Activated naive CD4-positive, alpha-beta T cell treated with anti-CD3 and anti-CD28 coated beads, Interleukin-2, amount 50 U/mL, for 16 hours (primary cell): ENCODE measurements at regions not wholly inside any gene's neighbourhood (a gene's known extent, or its start where the extent isn't known, plus 50 kb on each side); places are given as distances from the start of the nearest gene placed in this dataset.

ENCODE experiments used
- DNase-seq: peaks from one replicate; pipeline ENCODE4 v3.0.0-alpha.2; 2020

DNA sequence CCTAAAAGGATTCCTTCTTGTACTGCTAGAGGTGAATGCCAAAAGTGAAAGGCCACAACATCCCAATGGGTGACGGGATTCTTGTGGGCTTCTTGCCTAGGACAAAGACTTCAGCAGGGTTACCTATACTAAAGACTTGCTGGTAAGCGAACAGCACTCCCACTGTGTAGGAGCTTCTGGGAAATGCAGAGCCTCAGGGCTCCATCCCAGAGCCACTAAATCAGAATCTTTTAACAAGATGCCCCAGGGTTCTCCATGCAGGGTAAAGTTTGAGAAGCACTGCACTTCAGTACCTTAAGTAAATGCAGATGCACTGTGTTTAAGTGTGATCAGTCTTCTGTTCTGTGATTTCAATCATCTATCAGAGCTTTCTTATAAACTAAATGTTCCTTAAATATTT lies 266.9 kb upstream of the KLF14 start:
- no peak for DNase-seq

DNA sequence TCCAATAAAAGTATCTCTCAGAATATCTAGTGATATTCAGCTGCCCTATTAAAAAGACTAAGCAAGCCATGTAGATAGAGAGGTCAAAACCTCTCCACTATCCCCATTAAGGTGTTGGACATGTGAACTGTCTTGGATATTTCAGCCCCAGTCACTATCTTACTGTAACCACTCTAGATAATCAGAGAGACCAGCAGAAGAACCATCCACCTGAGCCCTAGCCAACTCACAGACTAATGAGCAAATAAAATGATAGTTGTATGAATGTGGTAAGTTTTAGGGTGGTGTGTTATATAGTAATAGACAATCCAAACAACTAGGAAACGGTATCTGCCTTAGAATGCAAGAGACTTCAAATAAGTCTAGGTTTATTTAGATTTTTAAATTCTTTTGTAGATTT lies 268.6 kb upstream of the KLF14 start:
- DNase-seq, result no peak

DNA sequence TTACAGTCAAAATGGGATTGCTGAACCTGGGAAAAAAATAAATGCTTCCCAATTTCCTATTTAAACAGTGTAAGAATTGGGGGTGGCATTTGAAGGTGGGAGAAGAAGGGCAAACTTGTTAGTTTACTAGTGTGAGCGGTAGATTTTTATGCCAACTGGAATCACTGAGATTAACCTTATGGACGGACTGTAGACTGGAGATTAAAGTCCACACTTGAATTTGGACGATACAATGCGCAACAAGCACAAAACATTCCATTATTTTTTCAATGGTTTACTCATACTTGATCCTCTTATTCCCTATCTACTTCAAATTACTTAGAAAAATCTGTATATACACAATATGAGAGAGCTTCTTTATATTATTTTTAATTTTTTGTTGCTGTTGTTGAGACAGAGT lies 269.6 kb upstream of the KLF14 start:
- DNase-seq, result no peak

DNA sequence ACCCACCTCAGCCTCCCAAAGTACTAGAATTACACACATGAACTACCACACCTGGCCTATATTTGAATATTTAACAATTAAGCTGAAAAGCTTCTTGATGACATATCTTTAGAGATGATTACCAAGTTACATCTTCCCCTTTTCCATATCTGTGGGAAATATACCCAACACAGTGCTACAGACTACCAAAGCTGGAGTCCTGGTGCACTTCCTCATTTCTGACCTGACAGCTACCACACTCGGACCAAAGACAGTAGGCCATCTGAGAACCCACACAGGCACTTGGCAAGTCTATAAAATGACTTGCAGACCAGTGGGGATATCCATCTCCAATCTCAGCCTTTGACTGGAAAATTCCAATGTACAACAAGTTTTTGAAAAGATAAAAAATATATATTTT lies 270.4 kb upstream of the KLF14 start:
- no peak for DNase-seq

DNA sequence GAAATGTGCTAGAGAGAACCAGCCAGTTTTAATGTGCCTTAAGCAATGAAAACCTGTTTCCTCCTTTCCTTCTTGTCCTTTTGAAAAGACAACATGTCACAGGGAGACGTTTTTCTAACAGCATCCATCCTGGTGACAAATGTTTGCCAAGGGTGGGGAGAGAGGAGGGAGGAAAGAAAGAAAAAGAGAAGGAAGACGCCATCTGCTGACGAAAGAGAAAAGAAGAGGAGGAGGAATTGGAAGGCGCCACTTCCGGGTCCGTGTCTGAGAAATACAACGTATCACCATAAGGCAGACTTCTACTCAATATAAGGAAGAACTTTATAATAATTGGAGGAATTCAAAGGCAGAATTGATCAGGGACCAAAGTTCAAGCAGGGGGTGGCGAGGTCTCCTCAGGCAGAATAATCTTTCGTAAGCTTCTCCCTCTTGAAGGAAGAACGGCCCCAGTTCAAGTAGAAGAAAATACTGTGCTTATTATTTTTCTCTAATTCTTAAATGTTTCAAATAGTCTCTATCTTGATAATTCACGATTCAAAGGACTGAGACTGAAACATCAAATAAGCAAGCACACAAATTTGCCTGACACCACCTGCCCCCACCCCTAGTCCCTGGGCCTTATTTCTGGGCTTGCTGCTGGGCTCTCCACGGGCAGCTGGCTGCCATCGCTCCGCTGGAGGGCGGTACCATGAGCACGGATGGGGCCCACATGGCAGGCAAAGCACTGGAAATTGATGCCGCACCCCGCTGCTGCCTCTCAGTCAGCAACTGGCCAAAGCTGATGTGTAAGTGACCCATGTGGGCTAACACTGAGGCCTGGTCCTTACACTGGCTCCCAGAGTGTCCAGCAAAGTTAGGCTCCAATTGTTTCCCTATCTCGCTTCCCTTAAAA lies 273.7 kb upstream of the KLF14 start:
- DNase-seq, result peak; percentile 57

DNA sequence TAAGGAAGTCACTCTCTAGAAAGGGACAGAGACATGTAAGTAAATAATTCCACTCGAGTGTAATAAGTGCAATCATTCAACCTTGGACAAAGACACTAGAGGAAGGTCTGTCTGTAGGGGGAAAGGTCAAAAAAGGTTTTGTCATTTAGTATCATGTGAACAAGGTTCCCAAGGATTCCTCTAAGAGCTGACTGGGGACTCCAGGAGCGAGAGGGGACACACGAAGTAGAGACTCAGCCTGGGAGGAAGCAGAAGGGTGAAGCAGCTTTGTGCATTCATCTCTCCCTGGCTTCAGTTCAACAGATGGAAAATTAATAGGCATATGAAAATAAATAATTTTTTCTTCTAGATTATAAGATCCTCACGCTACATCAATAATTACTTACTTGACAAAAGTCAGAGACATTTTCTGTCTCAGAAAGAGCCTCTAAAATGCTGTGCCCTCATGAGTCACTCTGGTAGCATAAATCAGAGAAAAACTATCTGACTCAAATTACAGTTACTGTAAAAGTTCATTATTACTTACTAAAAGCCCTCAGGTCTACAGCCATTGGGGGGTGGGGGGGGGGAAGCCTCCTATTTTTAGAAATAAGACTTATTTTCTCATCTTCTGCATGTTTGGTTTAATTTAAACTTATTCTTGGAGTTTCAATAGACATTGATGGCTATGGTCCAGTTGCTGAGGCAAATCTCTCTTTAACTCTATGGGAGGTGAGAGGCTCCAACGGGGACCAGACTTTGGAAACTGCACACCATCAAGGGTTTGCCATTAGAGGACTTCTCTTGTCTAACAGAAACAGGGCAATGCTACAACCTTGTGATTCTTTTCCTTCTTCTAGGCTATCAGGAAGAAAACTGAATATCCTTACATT lies 275.1 kb upstream of the KLF14 start:
- DNase-seq, result no peak

DNA sequence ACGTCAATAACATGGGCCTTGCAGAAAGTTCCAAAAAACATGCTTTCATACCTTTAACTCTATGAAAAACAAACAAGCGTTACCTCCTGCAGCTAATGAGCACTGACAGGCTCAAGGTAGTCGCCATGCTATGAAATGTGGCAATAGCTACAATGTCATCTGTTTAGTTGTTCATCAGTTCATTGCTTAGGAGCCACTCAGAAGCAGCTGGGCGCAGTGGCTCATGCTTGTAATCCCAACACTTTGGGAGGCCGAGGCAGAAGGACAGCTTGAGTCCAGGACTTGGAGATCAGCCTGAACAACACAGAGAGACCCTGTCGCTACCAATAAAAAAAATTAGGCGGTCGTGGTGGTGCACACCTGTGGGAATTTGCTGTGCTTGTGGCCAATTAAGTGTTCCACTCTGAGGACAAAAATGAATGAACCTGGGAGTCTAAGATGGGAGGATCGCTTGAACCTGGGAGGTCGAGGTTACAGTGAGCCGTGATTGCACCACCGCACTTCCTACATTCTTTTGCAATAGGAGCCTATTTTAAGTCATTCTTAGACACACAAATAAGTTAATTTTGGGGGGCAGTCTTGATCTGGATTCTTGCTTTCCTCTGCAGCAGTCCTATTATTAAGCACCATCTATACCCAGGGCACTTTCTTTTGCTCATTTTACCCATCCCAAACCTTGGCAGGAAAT lies 276.2 kb upstream of the KLF14 start:
- no peak for DNase-seq

DNA sequence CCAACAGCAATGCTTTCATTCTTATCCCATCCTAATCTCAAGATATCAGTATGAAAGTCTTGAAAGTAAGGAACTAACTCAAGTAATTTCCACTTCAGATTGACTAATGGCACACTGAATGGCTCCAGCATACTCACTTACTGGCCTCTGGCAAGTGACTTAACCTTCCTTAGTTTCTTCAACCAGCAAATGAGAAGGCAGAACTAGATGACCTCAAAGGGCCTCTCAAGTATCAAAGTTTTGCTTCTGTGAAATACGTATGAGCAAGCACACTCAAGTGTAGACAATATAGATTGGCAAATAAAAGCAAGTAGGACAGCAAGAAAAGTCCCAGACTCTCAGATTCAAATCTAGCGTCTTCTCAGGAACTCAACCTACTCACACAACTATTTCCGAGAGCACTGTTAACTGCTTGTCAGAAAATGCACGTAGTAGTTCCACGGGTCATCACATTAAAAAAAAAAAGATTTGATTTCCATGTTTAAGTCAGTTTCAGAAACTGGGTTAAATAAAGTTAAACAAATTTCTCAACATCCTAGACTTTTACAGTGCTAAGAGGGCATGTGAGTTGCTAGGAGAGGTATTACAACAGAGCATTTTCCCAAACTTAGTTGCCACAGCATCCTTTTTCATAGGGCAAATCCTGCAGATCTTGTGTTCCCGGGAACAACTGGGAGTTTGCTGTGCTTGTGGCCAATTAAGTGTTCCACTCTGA lies 276.9 kb upstream of the KLF14 start:
- no peak for DNase-seq

DNA sequence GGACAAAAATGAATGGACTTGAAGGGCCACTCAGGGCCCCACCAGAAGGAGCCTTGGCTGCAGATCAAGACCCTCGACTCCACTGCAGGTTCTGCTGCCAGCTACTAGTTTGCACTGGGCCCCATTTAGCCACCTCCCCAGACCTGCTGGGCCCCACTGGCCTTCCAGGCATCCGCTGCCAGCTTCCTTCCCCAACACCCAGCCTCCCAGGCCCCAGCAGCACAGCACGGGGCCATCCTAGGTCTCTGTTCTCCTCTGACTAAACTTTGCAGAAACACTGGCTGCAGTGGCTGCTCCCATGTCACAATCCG lies 277.4 kb upstream of the KLF14 start:
- no peak for DNase-seq

DNA sequence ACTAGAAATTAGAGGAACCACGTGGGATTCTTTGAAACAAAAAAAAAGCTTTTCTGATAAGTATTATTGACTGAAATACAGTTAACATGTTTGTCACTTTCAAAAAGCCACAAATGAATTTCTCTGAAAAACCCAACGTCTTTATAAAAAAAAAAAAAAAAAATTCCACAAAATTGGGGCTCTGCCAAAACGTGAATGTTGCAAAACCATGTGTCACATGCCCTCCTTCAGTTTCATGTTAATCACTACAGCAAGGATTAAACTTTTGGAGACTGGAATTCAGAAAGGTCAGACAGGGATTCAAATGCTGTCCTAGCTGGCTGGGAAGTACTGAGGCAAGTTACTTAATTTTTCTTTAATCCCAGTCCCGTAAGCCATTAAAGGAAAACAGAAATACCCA lies 278.0 kb upstream of the KLF14 start:
- DNase-seq, result no peak

DNA sequence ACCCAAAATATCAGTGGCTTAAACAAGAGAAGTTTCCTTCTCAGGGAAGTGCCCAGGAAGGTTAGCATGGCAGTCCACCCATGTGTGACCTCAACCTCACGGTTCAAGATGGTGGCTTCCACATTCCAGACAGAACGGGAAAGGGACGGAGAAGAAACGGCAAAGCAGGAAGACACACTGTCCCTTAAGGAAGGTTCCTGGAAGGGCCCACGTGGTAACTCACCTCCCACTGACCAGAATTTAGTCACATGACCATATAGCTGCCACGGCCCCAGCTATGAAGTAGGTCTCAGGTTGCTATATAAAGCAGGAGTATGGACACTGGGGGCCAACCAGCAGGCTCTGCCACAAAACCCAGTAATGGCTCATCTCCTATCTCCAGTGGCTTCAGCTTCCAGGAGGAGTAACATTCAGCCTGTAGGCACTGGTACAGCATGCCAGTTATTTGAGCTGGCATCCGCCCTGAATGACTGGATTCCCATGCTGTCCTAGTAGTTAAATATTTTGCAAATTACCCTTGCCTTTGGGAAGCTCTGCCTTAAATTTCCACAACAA lies 278.5 kb upstream of the KLF14 start:
- no peak for DNase-seq

DNA sequence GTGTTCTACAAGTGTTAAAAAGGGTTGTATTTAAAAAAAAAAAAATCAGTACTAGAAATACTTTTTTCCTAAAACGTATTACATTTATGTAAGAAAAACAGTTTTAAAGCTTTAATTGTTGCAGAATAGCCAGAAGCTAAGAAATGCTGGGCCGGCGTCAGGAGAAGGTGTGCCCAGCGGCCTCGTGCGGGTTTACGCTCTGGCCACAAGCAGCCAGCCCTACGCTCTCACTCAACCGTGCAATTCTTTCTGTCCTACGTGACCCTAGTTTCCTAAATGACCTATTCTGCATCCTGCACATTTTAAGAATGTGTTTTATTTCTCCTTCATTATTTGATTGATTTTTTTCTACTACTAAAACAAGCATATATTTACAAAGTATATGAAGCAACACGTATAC lies 279.7 kb upstream of the KLF14 start:
- DNase-seq, result no peak

DNA sequence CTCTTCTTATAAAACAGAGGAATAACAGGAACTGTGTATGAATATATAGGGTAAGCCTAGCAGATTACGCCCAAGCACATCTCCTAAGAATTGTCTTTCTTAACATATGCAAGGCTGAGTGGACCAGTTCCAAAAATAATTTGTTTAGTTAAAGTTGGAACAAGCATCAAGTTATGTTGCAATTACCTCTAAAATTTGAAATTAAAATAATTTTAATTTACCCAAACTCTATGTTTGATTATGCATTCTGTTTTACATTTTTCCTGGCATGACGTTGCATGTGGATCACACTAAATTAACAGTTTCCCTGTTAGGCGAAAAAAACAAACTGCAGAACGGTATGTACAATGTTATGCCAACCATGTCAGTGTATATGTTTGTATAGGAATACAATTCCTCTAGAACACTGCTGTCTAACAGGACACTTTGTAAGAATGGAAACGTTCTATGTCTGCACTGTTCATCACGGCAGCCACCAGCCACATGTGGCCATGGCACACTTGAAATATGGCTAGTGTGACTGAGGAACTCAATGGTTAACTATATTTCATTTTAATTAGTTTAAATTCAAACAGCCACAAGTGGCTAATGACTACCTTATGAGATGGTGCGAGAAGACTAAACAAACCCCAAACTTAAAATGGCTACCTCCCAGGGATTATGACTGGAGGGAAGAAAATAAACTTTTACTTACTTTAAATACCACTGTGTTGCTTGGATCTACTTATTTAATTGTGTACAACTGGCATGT lies 281.1 kb upstream of the KLF14 start:
- DNase-seq, result no peak

DNA sequence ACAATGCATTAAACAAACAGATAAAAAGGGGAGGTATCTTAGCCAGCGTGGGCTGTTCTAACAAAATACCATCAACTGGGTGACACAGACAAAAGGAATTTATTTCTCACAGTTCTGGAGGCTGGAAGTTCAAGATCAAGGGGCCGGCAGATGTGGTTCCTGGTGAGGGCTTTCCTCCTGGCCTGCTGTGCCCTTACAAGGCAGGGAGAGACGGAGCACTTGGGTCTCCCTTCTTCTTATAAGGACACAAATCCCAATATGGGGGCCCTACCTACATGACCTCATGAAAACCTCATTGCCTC lies 281.6 kb upstream of the KLF14 start:
- no peak for DNase-seq

DNA sequence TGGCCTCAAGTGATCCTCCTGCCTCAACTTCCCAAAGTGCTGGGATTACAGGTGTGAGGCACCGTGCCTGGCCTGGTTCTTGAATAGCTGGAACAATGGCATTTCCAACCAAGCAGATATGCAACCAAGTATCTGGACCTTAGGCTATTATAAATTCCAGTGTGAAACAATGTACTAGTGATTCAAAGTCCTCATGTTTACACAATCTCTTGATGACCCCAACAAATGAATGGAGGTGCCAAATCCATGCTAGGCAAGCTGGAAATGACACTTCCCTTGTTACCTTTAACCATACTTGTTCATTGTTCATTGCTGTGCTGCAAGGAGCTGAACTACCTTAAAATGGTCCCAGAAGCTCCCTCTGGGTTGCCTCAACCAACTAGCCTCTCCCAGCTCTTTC lies 282.2 kb upstream of the KLF14 start:
- DNase-seq, result no peak

DNA sequence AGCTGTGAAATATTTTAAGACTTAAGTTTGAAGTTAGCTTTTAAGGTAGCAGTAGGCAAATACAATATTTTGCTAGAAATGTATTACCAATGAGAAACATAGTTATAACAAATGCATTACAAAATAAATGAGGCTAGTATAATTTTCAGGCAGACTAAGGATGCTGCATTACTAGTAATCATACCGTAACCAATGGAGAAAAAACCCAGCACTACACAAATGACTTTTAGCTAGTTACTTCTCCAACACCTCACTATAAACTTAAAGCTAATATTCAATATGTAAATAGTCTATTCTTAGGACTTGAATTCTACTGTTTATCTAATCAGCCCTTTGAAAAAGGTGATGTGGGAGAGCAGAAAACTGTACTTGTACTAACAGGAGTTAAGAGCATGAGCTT lies 285.3 kb upstream of the KLF14 start:
- DNase-seq, result no peak

DNA sequence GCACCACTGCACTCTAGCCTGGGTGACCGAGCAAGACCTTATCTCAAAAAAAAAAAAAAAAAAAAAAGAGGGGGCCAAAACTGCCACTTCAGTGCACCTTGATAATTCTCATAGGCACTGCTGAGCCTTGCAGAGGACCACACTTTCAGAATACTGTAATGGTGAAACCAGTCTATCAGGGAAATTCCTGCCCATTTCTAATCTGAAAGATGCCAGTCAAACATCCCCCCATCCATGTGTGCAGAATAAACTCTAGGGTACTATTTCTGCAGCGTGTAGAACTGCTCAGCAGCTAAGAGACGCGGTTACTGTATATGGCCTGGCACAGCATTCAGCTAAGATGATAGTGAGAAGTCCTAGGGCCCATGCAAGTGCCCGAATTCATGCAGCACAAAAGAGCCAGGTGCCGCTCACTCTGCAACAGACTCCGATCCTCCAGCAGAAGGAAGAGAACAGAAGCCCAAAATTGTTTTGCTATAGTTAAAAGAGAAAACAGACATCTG lies 286.8 kb upstream of the KLF14 start:
- no peak for DNase-seq

DNA sequence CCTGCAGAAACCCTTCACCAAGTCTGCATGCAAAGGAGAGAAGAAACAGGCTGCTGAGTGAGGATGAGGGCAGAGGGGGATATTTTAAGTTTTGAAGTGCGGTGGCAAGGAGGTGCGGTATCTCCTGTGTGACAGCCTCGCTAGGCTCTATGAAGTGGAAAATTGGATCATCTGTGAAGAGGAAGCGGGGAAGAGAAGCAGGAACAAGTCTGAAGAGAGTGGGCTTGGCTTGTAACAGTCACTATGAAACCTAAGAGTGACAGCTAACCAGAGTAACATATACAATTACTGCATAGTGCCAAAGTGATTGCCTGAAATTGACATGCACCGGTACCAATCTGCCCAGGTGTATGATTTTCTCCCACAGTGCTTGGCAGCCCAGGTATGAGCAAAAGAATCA lies 287.5 kb upstream of the KLF14 start:
- no peak for DNase-seq

DNA sequence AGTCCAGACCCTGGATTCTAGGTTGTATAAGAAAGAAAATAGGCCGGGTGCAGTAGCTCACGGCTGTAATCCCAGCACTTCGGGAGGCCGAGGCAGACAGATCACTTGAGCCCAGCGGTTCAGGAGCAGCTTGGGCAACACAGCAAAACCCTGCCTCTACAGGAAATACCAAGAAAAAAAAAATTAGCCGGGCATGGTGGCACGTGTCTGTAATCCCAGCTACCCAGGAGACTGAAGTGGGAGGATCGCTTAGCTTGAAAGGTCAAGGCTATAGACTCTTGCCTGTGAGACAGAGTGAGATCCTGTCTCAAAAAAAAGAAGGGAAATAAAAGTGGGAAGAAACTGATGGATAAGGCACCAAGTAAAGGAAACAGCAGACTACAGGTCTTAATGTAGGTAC lies 287.9 kb upstream of the KLF14 start:
- DNase-seq, result no peak

DNA sequence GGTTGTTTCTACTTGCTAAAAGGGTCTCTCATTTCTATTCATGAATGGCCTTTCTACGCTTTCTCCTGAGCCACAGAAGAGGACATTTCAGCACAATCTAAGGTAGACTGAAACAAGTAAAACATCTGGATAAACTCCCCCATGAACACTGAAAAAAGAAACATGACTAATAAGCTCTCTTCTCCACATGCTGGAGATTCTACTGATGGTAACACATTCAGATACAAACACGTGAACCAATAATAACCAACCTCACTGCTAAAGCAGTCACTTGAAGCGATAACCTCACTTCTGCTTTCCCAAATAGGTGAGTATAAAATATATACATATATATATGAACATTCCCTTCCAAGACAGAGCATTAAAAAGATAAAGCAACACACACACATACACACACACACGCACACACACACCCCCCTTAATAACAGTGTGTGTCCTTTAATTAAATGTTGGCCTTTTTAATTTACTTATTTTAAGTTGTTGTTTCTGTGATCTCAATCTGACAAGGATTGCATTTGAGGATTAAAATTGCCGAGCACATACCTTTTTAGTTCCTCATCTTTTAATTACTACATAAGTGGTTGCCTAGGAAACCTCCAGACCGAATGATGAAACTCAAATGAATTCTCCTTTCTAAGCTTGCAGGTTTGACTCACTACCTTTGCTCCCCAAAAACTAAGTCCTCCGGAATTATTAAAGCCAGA lies 292.4 kb upstream of the KLF14 start:
- no peak for DNase-seq

DNA sequence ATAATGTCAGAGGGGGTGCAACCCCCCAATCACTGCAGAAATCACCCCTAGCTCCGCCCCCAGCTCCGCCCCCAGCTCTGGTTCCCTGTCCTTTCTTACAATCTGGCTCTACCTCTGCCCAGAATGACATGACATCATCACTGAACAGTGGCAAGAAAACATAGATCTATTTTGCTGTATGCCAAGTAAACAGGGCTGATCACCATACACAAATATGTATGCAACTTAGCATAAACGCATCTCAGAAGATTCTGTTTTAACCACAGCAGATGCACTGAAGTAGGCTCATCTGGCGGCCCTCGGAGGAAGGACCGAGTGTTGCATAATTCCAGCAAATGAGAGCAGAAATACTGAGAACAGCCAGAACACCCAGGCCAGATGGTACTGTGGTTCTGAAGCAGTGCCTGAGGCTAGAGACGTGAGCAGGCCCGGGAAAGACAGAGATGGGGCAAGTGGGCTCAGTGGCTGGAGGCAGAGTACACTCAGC lies 293.3 kb upstream of the KLF14 start:
- no peak for DNase-seq
